Liver (tissue), 7 donors: ENCODE measurements at regions not wholly inside any gene's neighbourhood (a gene's known extent, or its start where the extent isn't known, plus 50 kb on each side); places are given as distances from the start of the nearest gene placed in this dataset.

Source experiments
- DNase-seq: peaks from one replicate; pipeline ENCODE4 v3.0.0-alpha.2; 2017; ENCODE audit warnings: low spot score
- H3K27ac ChIP-seq, 2 donors: one replicate each; pipeline ENCODE4 v1.7.0; 2013; ENCODE audit warnings: inconsistent platforms in 2 of 2, low read length in 2 of 2, control low read depth in 1 of 2, low read depth in 1 of 2, mild to moderate bottlenecking in 1 of 2
- H3K27me3 ChIP-seq, 4 donors: one replicate each; pipeline versions ENCODE4 v1.6.1 to v1.7.0; 2013; ENCODE audit warnings: low read length in 3 of 4, inconsistent platforms in 1 of 4, mild to moderate bottlenecking in 1 of 4, moderate library complexity in 1 of 4; ENCODE audit not compliant: control insufficient read depth in 4 of 4, insufficient read depth in 4 of 4
- H3K36me3 ChIP-seq, 4 donors: one replicate each; pipeline versions ENCODE4 v1.6.1 to v1.7.0; 2013; ENCODE audit warnings: low read length in 3 of 4, mild to moderate bottlenecking in 3 of 4, low read depth in 1 of 4, moderate library complexity in 1 of 4; ENCODE audit not compliant: control insufficient read depth in 4 of 4, insufficient read depth in 3 of 4
- H3K4me1 ChIP-seq, 4 donors: one replicate each; pipeline versions ENCODE4 v1.6.1 to v1.7.0; 2013; ENCODE audit warnings: low read length in 3 of 4, mild to moderate bottlenecking in 3 of 4, moderate library complexity in 1 of 4; ENCODE audit not compliant: control insufficient read depth in 4 of 4, insufficient read depth in 4 of 4
- H3K4me3 ChIP-seq, 3 donors: one replicate each; pipeline versions ENCODE4 v1.6.1 to v1.7.0; 2013; ENCODE audit warnings: low read length in 3 of 3, control low read depth in 1 of 3, low read depth in 1 of 3, mild to moderate bottlenecking in 1 of 3
- H3K9ac ChIP-seq, 2 donors: one replicate each; pipeline ENCODE4 v1.7.0; 2013; ENCODE audit warnings: low read length in 2 of 2, mild to moderate bottlenecking in 2 of 2, moderate library complexity in 2 of 2, control low read depth in 1 of 2, low read depth in 1 of 2
- H3K9me3 ChIP-seq, 4 donors: one replicate each; pipeline versions ENCODE4 v1.6.1 to v1.7.0; 2013; ENCODE audit warnings: low read length in 3 of 4; ENCODE audit not compliant: control insufficient read depth in 4 of 4
- EGR1 ChIP-seq, 2 donors: IDR thresholded peaks; 2 replicates each; pipeline ENCODE4 v1.6.1; 2016 to 2018; ENCODE audit warnings: antibody characterized with exemption in 2 of 2, low read depth in 2 of 2
- FOXA1 ChIP-seq: IDR thresholded peaks from 2 replicates; pipeline ENCODE4 v1.6.1; 2016; ENCODE audit warnings: antibody characterized with exemption
- FOXA2 ChIP-seq: IDR thresholded peaks from 2 replicates; pipeline ENCODE4 v1.6.1; 2016; ENCODE audit warnings: antibody characterized with exemption
- GABPA ChIP-seq, 2 donors: IDR thresholded peaks in 1 of 2; conservative IDR thresholded peaks in 1 of 2; 2 replicates each; pipeline ENCODE4 v1.6.1; 2016; ENCODE audit warnings: antibody characterized with exemption in 2 of 2, mild to moderate bottlenecking in 1 of 2, moderate library complexity in 1 of 2
- HNF4A ChIP-seq, 2 donors: conservative IDR thresholded peaks; 2 replicates each; pipeline ENCODE4 v1.6.1; 2016; ENCODE audit warnings: antibody characterized with exemption in 2 of 2, mild to moderate bottlenecking in 2 of 2
- HNF4G ChIP-seq: IDR thresholded peaks from 2 replicates; pipeline ENCODE4 v1.6.1; 2016; ENCODE audit warnings: antibody characterized with exemption
- MAX ChIP-seq: IDR thresholded peaks from 2 replicates; pipeline ENCODE4 v1.6.1; 2016; ENCODE audit warnings: antibody characterized with exemption
- NR2F2 ChIP-seq: IDR thresholded peaks from 2 replicates; pipeline ENCODE4 v1.6.1; 2016; ENCODE audit warnings: antibody characterized with exemption
- RAD21 ChIP-seq, 2 donors: IDR thresholded peaks; 2 replicates each; pipeline ENCODE4 v1.6.1; 2016; ENCODE audit warnings: antibody characterized with exemption in 2 of 2, mild to moderate bottlenecking in 2 of 2
- RXRA ChIP-seq, 2 donors: IDR thresholded peaks; 2 replicates each; pipeline ENCODE4 v1.6.1; 2017 to 2018; ENCODE audit warnings: antibody characterized with exemption in 2 of 2, mild to moderate bottlenecking in 1 of 2
- SP1 ChIP-seq: IDR thresholded peaks from 2 replicates; pipeline ENCODE4 v1.6.1; 2018; ENCODE audit warnings: antibody characterized with exemption, mild to moderate bottlenecking
- TAF1 ChIP-seq: conservative IDR thresholded peaks from 2 replicates; pipeline ENCODE4 v1.6.1; 2016; ENCODE audit warnings: antibody characterized with exemption, mild to moderate bottlenecking
- YY1 ChIP-seq: IDR thresholded peaks from 2 replicates; pipeline ENCODE4 v1.6.1; 2016; ENCODE audit warnings: antibody characterized with exemption, mild to moderate bottlenecking
- ZBTB33 ChIP-seq: IDR thresholded peaks from 2 replicates; pipeline ENCODE4 v1.6.1; 2016; ENCODE audit warnings: antibody characterized with exemption
- WGBS: extraction: QIAGEN DNeasy Blood & Tissue Kit; methylation state at CpG from one replicate; pipeline ENCODE4 v1.1.7; 2013; 5-methylcytosine and 5-hydroxymethylcytosine counted together
- TF ChIP-seq, protein P1 (sequence below): IDR thresholded peaks from 2 replicates; pipeline ENCODE4 v1.6.1; 2016; ENCODE audit warnings: antibody characterized with exemption, mild to moderate bottlenecking
- TF ChIP-seq, protein P2 (sequence below): IDR thresholded peaks from 2 replicates; pipeline ENCODE4 v1.6.1; 2016; ENCODE audit warnings: antibody characterized with exemption
- donor health status: healthy.
- donor health status: healthy.
- donor health status: healthy.
- donor health status: healthy.

GRCh38 chr12:126219654-126220279, 1154.5 kb downstream of the AACS start:
- H3K36me3 ChIP-seq, result no peaks in the 10 kb centered on the region
- no peaks in the 10 kb centered on the region for H3K9me3 ChIP-seq
- no peaks in the 10 kb centered on the region for H3K27me3 ChIP-seq
- H3K4me1 ChIP-seq, result no peaks in the 10 kb centered on the region
- H3K27ac ChIP-seq, result no peak overlapping the region
- no peak overlapping the region for H3K4me3 ChIP-seq
- TF ChIP-seq MAX (no peak), HNF4A (conservative IDR thresholded peaks at IDR 0.05) (no peak), FOXA1 (no peak), EGR1 (IDR thresholded peaks at IDR 0.05; ENCODE audit: low read depth in 2 of 2) (no peak), RAD21 (IDR thresholded peaks at IDR 0.05) (no peak), GABPA (IDR thresholded peaks at IDR 0.05 in 1 of 2, conservative IDR thresholded peaks at IDR 0.05 in 1 of 2) (no peak), TAF1 (no peak), RXRA (IDR thresholded peaks at IDR 0.05) (no peak), SP1 (no peak), ZBTB33 (no peak), NR2F2 (no peak)
- TF ChIP-seq, protein P1, sequence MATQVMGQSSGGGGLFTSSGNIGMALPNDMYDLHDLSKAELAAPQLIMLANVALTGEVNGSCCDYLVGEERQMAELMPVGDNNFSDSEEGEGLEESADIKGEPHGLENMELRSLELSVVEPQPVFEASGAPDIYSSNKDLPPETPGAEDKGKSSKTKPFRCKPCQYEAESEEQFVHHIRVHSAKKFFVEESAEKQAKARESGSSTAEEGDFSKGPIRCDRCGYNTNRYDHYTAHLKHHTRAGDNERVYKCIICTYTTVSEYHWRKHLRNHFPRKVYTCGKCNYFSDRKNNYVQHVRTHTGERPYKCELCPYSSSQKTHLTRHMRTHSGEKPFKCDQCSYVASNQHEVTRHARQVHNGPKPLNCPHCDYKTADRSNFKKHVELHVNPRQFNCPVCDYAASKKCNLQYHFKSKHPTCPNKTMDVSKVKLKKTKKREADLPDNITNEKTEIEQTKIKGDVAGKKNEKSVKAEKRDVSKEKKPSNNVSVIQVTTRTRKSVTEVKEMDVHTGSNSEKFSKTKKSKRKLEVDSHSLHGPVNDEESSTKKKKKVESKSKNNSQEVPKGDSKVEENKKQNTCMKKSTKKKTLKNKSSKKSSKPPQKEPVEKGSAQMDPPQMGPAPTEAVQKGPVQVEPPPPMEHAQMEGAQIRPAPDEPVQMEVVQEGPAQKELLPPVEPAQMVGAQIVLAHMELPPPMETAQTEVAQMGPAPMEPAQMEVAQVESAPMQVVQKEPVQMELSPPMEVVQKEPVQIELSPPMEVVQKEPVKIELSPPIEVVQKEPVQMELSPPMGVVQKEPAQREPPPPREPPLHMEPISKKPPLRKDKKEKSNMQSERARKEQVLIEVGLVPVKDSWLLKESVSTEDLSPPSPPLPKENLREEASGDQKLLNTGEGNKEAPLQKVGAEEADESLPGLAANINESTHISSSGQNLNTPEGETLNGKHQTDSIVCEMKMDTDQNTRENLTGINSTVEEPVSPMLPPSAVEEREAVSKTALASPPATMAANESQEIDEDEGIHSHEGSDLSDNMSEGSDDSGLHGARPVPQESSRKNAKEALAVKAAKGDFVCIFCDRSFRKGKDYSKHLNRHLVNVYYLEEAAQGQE, result no peak
- TF ChIP-seq, protein P2, sequence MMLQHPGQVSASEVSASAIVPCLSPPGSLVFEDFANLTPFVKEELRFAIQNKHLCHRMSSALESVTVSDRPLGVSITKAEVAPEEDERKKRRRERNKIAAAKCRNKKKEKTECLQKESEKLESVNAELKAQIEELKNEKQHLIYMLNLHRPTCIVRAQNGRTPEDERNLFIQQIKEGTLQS, result no peak
- 78% methylated on average over 6 of the region's 6 CpGs for WGBS
- DNase-seq, result no peak
- H3K9ac ChIP-seq, result no peak overlapping the region

GRCh38 chr12:126224032-126224431, 1158.8 kb downstream of the AACS start:
- WGBS, result 86% methylated on average over 3 of the region's 3 CpGs
- no peaks in the 10 kb centered on the region for H3K9me3 ChIP-seq
- H3K4me1 ChIP-seq, result no peaks in the 10 kb centered on the region
- TF ChIP-seq SP1 (no peak), EGR1 (IDR thresholded peaks at IDR 0.05; ENCODE audit: low read depth in 2 of 2) (no peak), FOXA2 (no peak), NR2F2 (no peak), TAF1 (no peak), YY1 (no peak), HNF4G (no peak)
- TF ChIP-seq, protein P1, result no peak
- TF ChIP-seq, protein P2, result no peak
- H3K27ac ChIP-seq, result no peak overlapping the region
- H3K36me3 ChIP-seq, result no peaks in the 10 kb centered on the region
- no peak overlapping the region for H3K4me3 ChIP-seq
- H3K9ac ChIP-seq, result no peak overlapping the region
- DNase-seq, result no peak
- H3K27me3 ChIP-seq, result no peaks in the 10 kb centered on the region
